ENCODE measurements at regions not wholly inside any gene's neighbourhood (a gene's known extent, or its start where the extent isn't known, plus 50 kb on each side); places are given as distances from the start of the nearest gene placed in this dataset.

DNA sequence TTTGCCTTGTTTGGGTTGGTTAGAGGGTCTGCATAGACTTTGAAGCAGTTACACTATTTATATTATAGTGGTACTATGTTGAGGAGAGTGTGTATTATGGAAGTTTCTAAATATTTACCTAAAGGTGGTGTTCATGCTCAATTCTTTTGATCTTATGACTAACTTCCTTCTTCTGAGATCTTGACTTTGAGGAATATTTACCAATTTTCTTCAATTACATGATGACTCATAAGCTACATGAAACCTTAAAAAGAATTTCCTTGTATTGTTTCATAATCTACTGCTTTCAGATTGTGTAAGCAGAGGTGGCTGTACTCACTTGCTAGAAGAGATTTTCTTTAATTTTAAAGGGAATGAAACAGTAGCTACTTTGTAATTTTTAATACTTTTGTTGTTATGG is 276.1 kb downstream of the TAF11L14 start:
- POLR2A ChIA-PET (ENCODE audit: partially characterized antibody): no interaction called here
- Histone ChIP-seq H2BK120ac (replicated peaks; ENCODE audit: low read depth, low read length) (no peak overlapping the region), H3K4me2 (ENCODE audit: insufficient read depth in 1 of 2, low read depth in 2 of 2, low read length in 2 of 2) (no peak overlapping the region), H3K4me3 (ENCODE audit: extremely low read depth in 1 of 4, insufficient read depth in 2 of 4, low read depth in 3 of 4, low read length in 4 of 4) (no peak overlapping the region), H3K4me1 (replicated peaks in 1 of 4; ENCODE audit: control insufficient read depth in 3 of 4, insufficient read depth in 4 of 4, low read length in 3 of 4) (no peaks in the 10 kb centered on the region), H4K5ac (ENCODE audit: insufficient read length, low read depth, low read length) (no peak overlapping the region), H3K27me3 (replicated peaks in 1 of 4; ENCODE audit: control insufficient read depth in 3 of 4, extremely low read depth in 1 of 4, insufficient read depth in 3 of 4, low read length in 3 of 4) (no peaks in the 10 kb centered on the region), H2AFZ (ENCODE audit: low read length) (no peak overlapping the region), H4K8ac (ENCODE audit: extremely low read depth, insufficient read depth, low read length) (no peak overlapping the region), H2BK12ac (ENCODE audit: low read depth, low read length) (no peak overlapping the region), H3K36me3 (ENCODE audit: control insufficient read depth in 2 of 4, insufficient read depth in 4 of 4, low read length in 3 of 4) (no peaks in the 10 kb centered on the region), H2AK5ac (ENCODE audit: low read depth, low read length) (no peak overlapping the region), H3K56ac (replicated peaks; ENCODE audit: insufficient read length, low read depth, low read length) (no peak overlapping the region), H2BK15ac (ENCODE audit: low read length) (no peak overlapping the region), H3K23ac (ENCODE audit: insufficient read length) (no peak overlapping the region), H3K23me2 (ENCODE audit: low read depth, low read length) (no peaks in the 10 kb centered on the region; the same call in 1 of the 2 replicates), H3K9me3 (ENCODE audit: insufficient read depth in 2 of 2, low read depth in 1 of 2, low read length in 1 of 2) (no peaks in the 10 kb centered on the region), H3K14ac (ENCODE audit: insufficient read length) (no peak overlapping the region), H3K79me2 (ENCODE audit: control insufficient read depth in 1 of 2, insufficient read depth in 2 of 2, low read length in 2 of 2) (no peaks in the 10 kb centered on the region), H3K27ac (ENCODE audit: low read depth, low read length) (no peak overlapping the region), H2BK5ac (ENCODE audit: low read depth, low read length) (no peak overlapping the region), H2BK20ac (ENCODE audit: low read length) (no peak overlapping the region), H3K18ac (ENCODE audit: extremely low read depth, low read length) (no peak overlapping the region), H3K9ac (replicated peaks in 1 of 4; ENCODE audit: extremely low read depth in 1 of 4, low read depth in 3 of 4, low read length in 3 of 4) (no peak overlapping the region), H3K4ac (replicated peaks; ENCODE audit: insufficient read length, low read depth, low read length) (no peak overlapping the region), H4K91ac (replicated peaks; ENCODE audit: insufficient read length, low read length) (no peak overlapping the region), H4K20me1 (replicated peaks in 1 of 2; ENCODE audit: control insufficient read depth in 1 of 2, insufficient read depth in 2 of 2, low read length in 2 of 2) (no peaks in the 10 kb centered on the region), H3K79me1 (ENCODE audit: low read depth, low read length) (no peaks in the 10 kb centered on the region)
- DNase-seq (ENCODE audit: low read depth in 1 of 2, low spot score in 2 of 2) (no peak), FAIRE-seq (no peak)
- CTCF ChIA-PET (ENCODE audit: partially characterized antibody): no interaction called here
- TF ChIP-seq POLR2AphosphoS5 (IDR thresholded peaks at IDR 0.05; ENCODE audit: low read depth, low read length) (no peak), CBX5 (IDR thresholded peaks at IDR 0.05; ENCODE audit: low read depth, low read length) (no peak), SAP30 (IDR thresholded peaks at IDR 0.05; ENCODE audit: insufficient read depth, insufficient replicate concordance, low read length) (no peak), SP2 (IDR thresholded peaks at IDR 0.05; ENCODE audit: low read length) (no peak), POLR2A (IDR thresholded peaks at IDR 0.05; ENCODE audit: control extremely low read depth in 1 of 2, low read depth in 2 of 2, low read length in 2 of 2) (no peak), JUND (IDR thresholded peaks at IDR 0.05; ENCODE audit: low read length) (no peak), GABPA (IDR thresholded peaks at IDR 0.05; ENCODE audit: borderline replicate concordance, insufficient read depth, low read length) (no peak), ATF3 (IDR thresholded peaks at IDR 0.05; ENCODE audit: insufficient read depth, low read depth, low read length) (no peak), TBP (IDR thresholded peaks at IDR 0.05; ENCODE audit: low read depth, low read length) (no peak), NRF1 (IDR thresholded peaks at IDR 0.05; ENCODE audit: low read depth, low read length) (no peak), NANOG (IDR thresholded peaks at IDR 0.05; ENCODE audit: insufficient read depth, low read depth, low read length, poor library complexity, severe bottlenecking) (no peak)
- TF ChIP-seq, protein P1, sequence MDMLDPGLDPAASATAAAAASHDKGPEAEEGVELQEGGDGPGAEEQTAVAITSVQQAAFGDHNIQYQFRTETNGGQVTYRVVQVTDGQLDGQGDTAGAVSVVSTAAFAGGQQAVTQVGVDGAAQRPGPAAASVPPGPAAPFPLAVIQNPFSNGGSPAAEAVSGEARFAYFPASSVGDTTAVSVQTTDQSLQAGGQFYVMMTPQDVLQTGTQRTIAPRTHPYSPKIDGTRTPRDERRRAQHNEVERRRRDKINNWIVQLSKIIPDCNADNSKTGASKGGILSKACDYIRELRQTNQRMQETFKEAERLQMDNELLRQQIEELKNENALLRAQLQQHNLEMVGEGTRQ (IDR thresholded peaks at IDR 0.05; ENCODE audit: low read length): no peak
- TF ChIP-seq, protein P2, sequence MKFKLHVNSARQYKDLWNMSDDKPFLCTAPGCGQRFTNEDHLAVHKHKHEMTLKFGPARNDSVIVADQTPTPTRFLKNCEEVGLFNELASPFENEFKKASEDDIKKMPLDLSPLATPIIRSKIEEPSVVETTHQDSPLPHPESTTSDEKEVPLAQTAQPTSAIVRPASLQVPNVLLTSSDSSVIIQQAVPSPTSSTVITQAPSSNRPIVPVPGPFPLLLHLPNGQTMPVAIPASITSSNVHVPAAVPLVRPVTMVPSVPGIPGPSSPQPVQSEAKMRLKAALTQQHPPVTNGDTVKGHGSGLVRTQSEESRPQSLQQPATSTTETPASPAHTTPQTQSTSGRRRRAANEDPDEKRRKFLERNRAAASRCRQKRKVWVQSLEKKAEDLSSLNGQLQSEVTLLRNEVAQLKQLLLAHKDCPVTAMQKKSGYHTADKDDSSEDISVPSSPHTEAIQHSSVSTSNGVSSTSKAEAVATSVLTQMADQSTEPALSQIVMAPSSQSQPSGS (IDR thresholded peaks at IDR 0.05; ENCODE audit: low read length): no peak

Data from H1 (cell line).